Breast epithelium (tissue), 3 donors: ENCODE measurements at regions not wholly inside any gene's neighbourhood (a gene's known extent, or its start where the extent isn't known, plus 50 kb on each side); places are given as distances from the start of the nearest gene placed in this dataset.

Source experiments
- CTCF ChIP-seq, 3 donors: fragments of 450-650 bp; IDR thresholded peaks; one replicate each; pipeline ENCODE4 v1.5.1; 2016 to 2017; ENCODE audit warnings: antibody characterized with exemption in 3 of 3, mild to moderate bottlenecking in 3 of 3, moderate library complexity in 3 of 3
- POLR2A ChIP-seq: fragments of 450-650 bp; IDR thresholded peaks from one replicate; pipeline ENCODE4 v1.6.1; 2016; ENCODE audit warnings: antibody characterized with exemption, mild to moderate bottlenecking, moderate library complexity
- POLR2AphosphoS5 ChIP-seq, 3 donors: sonication (generic); formaldehyde crosslinking; IDR thresholded peaks; one replicate each; pipeline ENCODE4 v1.6.1; 2017; ENCODE audit warnings: antibody characterized with exemption in 3 of 3

- TF ChIP-seq POLR2AphosphoS5 (IDR thresholded peaks at IDR 0.05) (no peak), CTCF (IDR thresholded peaks at IDR 0.05) (no peak), POLR2A (no peak)
These were observed 188.4 kb upstream of the MGMT start for GRCh38 chr10:129278686-129279085.
